ENCODE measurements at regions not wholly inside any gene's neighbourhood (a gene's known extent, or its start where the extent isn't known, plus 50 kb on each side); places are given as distances from the start of the nearest gene placed in this dataset.

DNA sequence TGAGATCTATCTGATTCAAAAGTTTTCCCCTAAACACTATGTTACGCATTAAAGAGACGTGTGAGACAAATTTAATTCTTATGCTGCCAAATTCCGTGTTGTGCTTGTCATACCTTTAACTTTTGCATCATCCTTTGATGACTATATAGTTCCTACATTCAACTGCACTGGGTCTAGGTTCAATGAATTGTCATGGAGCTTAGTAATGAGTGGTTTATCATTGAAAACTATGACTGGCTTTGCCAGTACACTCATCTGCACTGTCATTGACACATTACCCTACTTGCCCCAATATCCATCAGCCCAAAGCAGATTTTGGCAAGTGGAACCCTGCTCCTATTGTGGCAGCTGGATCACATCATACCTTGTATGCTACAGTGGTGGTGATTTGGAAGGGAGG is 882.9 kb upstream of the SLIT2 start:
- no peak for TF ChIP-seq EZH2phosphoT487 (IDR thresholded peaks at IDR 0.05; ENCODE audit: borderline replicate concordance, low read length)
- TF ChIP-seq, protein P1, sequence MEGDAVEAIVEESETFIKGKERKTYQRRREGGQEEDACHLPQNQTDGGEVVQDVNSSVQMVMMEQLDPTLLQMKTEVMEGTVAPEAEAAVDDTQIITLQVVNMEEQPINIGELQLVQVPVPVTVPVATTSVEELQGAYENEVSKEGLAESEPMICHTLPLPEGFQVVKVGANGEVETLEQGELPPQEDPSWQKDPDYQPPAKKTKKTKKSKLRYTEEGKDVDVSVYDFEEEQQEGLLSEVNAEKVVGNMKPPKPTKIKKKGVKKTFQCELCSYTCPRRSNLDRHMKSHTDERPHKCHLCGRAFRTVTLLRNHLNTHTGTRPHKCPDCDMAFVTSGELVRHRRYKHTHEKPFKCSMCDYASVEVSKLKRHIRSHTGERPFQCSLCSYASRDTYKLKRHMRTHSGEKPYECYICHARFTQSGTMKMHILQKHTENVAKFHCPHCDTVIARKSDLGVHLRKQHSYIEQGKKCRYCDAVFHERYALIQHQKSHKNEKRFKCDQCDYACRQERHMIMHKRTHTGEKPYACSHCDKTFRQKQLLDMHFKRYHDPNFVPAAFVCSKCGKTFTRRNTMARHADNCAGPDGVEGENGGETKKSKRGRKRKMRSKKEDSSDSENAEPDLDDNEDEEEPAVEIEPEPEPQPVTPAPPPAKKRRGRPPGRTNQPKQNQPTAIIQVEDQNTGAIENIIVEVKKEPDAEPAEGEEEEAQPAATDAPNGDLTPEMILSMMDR (IDR thresholded peaks at IDR 0.05; ENCODE audit: low read depth, low read length, poor library complexity, severe bottlenecking): no peak
- no peaks in the 10 kb centered on the region for H3K36me3 ChIP-seq (ENCODE audit: control insufficient read depth, low read length)
- H3K27me3 ChIP-seq (ENCODE audit: control insufficient read depth, low read length): no peaks in the 10 kb centered on the region
- no peaks in the 10 kb centered on the region for H3K4me1 ChIP-seq (ENCODE audit: control insufficient read depth, low read length)
- H3F3A ChIP-seq (ENCODE audit: control insufficient read depth, insufficient read depth): no peaks in the 10 kb centered on the region
- no peaks in the 10 kb centered on the region for H3K79me2 ChIP-seq (ENCODE audit: control insufficient read depth, low read length)
- H3K9me2 ChIP-seq (replicated peaks; ENCODE audit: control insufficient read depth, low read length): no peaks in the 10 kb centered on the region
- no peak overlapping the region for H3K4me2 ChIP-seq (ENCODE audit: low read length)
- no peaks in the 10 kb centered on the region for H3K9me3 ChIP-seq (ENCODE audit: control insufficient read depth, insufficient read depth, low read length)
- no peak overlapping the region for H3K4me3 ChIP-seq (ENCODE audit: low read length)
- H3K27ac ChIP-seq (ENCODE audit: low read depth, low read length): no peak overlapping the region
- H4K20me1 ChIP-seq (ENCODE audit: control insufficient read depth, insufficient read depth, low read depth, low read length): no peaks in the 10 kb centered on the region

DNA sequence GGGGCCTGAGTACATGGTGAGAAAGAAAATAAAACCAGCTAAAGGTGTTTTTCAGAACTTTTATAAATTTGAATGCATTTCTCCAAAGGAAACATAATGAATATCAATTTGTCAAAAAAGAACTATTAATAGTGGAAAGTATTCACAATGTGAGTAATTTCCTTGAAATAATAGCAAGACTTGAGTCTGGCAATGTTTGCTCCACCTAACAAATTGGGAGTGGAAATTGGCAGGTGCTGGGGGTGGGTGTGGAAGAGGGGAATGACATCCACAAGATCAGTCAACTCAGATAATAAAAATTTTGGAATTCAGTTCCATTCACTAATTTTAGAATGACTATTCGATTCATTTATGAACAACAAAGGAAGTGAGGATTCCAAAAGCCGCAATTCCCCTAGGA is 884.8 kb upstream of the SLIT2 start:
- Histone ChIP-seq H3K27ac (ENCODE audit: low read depth, low read length) (no peak overlapping the region), H3K9me2 (replicated peaks; ENCODE audit: control insufficient read depth, low read length) (no peaks in the 10 kb centered on the region), H3F3A (ENCODE audit: control insufficient read depth, insufficient read depth) (no peaks in the 10 kb centered on the region), H3K4me3 (ENCODE audit: low read length) (no peak overlapping the region), H3K36me3 (ENCODE audit: control insufficient read depth, low read length) (no peaks in the 10 kb centered on the region), H3K9me3 (ENCODE audit: control insufficient read depth, insufficient read depth, low read length) (no peaks in the 10 kb centered on the region), H3K79me2 (ENCODE audit: control insufficient read depth, low read length) (no peaks in the 10 kb centered on the region), H3K27me3 (ENCODE audit: control insufficient read depth, low read length) (no peaks in the 10 kb centered on the region), H3K4me2 (ENCODE audit: low read length) (no peak overlapping the region), H3K4me1 (ENCODE audit: control insufficient read depth, low read length) (no peaks in the 10 kb centered on the region), H4K20me1 (ENCODE audit: control insufficient read depth, insufficient read depth, low read depth, low read length) (no peaks in the 10 kb centered on the region)
- TF ChIP-seq EZH2phosphoT487 (IDR thresholded peaks at IDR 0.05; ENCODE audit: borderline replicate concordance, low read length): no peak

DNA sequence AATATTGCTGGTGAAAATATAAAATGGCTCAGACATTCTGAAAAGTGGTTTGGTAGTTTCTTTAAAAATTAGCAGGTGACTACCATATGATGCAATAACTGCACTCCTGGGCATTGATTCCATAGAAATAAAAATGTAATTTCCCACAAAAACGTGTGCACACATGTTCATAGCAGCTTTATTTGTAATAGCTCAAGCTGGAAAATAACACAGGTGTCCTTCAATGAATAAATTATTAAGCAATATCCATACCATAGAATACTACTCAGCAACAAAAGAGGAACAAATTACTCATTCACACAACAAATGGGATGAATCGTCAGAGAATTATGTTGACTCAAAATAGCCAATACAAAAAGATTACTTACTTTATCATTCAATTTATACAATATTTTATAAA is 893.7 kb upstream of the SLIT2 start:
- no peaks in the 10 kb centered on the region for H3K9me3 ChIP-seq (ENCODE audit: control insufficient read depth, insufficient read depth, low read length)
- no peak overlapping the region for H3K4me2 ChIP-seq (ENCODE audit: low read length)
- H4K20me1 ChIP-seq (ENCODE audit: control insufficient read depth, insufficient read depth, low read depth, low read length): no peaks in the 10 kb centered on the region
- no peaks in the 10 kb centered on the region for H3K27me3 ChIP-seq (ENCODE audit: control insufficient read depth, low read length)
- H3F3A ChIP-seq (ENCODE audit: control insufficient read depth, insufficient read depth): no peaks in the 10 kb centered on the region
- H3K27ac ChIP-seq (ENCODE audit: low read depth, low read length): no peak overlapping the region
- no peaks in the 10 kb centered on the region for H3K4me1 ChIP-seq (ENCODE audit: control insufficient read depth, low read length)
- H3K4me3 ChIP-seq (ENCODE audit: low read length): no peak overlapping the region
- no peaks in the 10 kb centered on the region for H3K79me2 ChIP-seq (ENCODE audit: control insufficient read depth, low read length)
- H3K36me3 ChIP-seq (ENCODE audit: control insufficient read depth, low read length): no peaks in the 10 kb centered on the region
- no peak for TF ChIP-seq EZH2phosphoT487 (IDR thresholded peaks at IDR 0.05; ENCODE audit: borderline replicate concordance, low read length)
- TF ChIP-seq, protein P1 (IDR thresholded peaks at IDR 0.05; ENCODE audit: low read depth, low read length, poor library complexity, severe bottlenecking): no peak
- no peaks in the 10 kb centered on the region for H3K9me2 ChIP-seq (replicated peaks; ENCODE audit: control insufficient read depth, low read length)

DNA sequence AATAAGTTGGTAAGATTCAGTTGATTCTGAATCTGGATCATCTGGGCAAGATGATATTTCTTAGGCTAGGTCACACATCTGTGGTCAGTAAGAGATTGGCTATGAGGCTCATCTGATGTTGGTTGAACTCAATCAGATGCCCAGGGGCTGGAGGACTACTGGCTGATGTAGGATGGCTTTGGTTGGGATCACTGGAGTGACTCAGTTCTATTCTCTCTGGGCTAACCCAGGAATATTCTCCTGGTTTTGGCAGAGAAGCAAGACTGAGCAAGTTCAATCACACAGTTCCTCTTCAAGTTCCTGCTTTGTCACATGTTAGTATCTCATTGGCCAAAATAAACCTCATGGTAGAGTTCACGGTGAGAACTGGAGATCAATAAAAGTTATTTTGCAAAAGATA is 902.3 kb upstream of the SLIT2 start:
- Histone ChIP-seq H3K79me2 (ENCODE audit: control insufficient read depth, low read length) (no peaks in the 10 kb centered on the region), H3K27me3 (ENCODE audit: control insufficient read depth, low read length) (no peaks in the 10 kb centered on the region), H3K4me3 (ENCODE audit: low read length) (no peak overlapping the region), H3K27ac (ENCODE audit: low read depth, low read length) (no peak overlapping the region), H3K36me3 (ENCODE audit: control insufficient read depth, low read length) (no peaks in the 10 kb centered on the region), H3F3A (ENCODE audit: control insufficient read depth, insufficient read depth) (no peaks in the 10 kb centered on the region), H4K20me1 (ENCODE audit: control insufficient read depth, insufficient read depth, low read depth, low read length) (no peaks in the 10 kb centered on the region), H3K9me3 (ENCODE audit: control insufficient read depth, insufficient read depth, low read length) (no peaks in the 10 kb centered on the region), H3K4me2 (ENCODE audit: low read length) (no peak overlapping the region), H3K9me2 (replicated peaks; ENCODE audit: control insufficient read depth, low read length) (no peaks in the 10 kb centered on the region), H3K4me1 (ENCODE audit: control insufficient read depth, low read length) (no peaks in the 10 kb centered on the region)
- TF ChIP-seq, protein P1 (IDR thresholded peaks at IDR 0.05; ENCODE audit: low read depth, low read length, poor library complexity, severe bottlenecking): no peak
- no peak for TF ChIP-seq EZH2phosphoT487 (IDR thresholded peaks at IDR 0.05; ENCODE audit: borderline replicate concordance, low read length)

All from DOHH2 (cell line).